ENCODE measurements at regions not wholly inside any gene's neighbourhood (a gene's known extent, or its start where the extent isn't known, plus 50 kb on each side); places are given as distances from the start of the nearest gene placed in this dataset.

- TF ChIP-seq CTCF (IDR thresholded peaks at IDR 0.05; ENCODE audit: control extremely low read depth in 1 of 3, insufficient read depth in 1 of 3, low read depth in 1 of 3, low read length in 3 of 3): no peak
- TF ChIP-seq SP2 (IDR thresholded peaks at IDR 0.05; ENCODE audit: low read length): no peak
- no peak for TF ChIP-seq JUND (IDR thresholded peaks at IDR 0.05; ENCODE audit: low read length)
Observed at GRCh38 chr5:133760532-133760931, 148.2 kb upstream of the FSTL4 start.
